Glomerular visceral epithelial cell (primary cell): ENCODE measurements at regions not wholly inside any gene's neighbourhood (a gene's known extent, or its start where the extent isn't known, plus 50 kb on each side); places are given as distances from the start of the nearest gene placed in this dataset.
"Not testable (repeated sequence)": the region's sequence is repeated elsewhere in the genome, so short reads cannot be mapped to it uniquely, and the experiment has no call there.

Experiments
- DNase-seq: peaks from one replicate; pipeline ENCODE4 v3.0.0-alpha.2; 2016; ENCODE audit errors: extremely low spot score

- DNase-seq = no peak
Observed at GRCh38 chr12:78269620-78270019, 438.9 kb downstream of the NAV3 start.

- no peak for DNase-seq
Observed at GRCh38 chr12:78271546-78271945, 440.9 kb downstream of the NAV3 start.

DNA sequence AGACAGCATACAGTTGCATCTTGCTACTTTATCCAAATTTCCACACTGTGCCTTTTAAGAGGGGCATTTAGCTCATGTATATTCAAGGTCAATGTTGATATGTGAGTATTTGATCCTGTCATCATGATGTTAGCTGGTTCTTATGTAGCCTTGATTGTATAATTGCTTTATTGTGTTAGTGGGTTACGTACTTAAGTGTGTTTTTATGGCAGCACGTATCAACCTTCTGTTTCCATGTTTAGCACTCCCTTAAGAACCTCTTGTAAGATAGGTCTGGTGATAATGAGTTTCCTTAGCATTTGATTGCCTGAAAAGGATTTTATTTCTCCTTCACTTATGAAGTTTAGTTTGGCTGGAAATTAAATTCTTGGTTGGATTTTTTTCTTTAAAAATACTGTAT, 445.2 kb downstream of the NAV3 start:
- no peak for DNase-seq

DNA sequence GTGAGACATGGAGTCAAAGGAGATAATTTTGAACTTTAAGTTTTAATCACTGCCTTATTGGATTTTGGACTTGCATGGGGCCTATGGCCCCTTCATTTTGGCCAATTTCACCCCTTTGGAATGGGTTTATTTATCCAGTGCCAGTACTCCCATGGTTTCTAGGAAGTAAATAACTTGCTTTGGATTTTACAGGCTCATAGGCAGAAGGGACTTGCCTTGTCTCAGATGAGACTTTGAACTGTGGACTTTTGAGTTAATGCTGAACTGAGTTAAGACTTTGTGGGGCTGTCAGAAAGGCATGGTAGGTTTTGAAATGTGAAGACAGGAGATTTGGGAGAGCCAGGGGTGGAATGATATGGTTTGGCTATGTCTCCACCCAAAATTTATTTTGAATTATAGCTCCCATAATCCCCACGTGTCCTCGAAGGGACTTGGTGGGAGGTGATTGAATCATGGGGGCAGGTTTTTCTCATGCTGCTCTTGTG, 448.1 kb downstream of the NAV3 start:
- no peak for DNase-seq

DNA sequence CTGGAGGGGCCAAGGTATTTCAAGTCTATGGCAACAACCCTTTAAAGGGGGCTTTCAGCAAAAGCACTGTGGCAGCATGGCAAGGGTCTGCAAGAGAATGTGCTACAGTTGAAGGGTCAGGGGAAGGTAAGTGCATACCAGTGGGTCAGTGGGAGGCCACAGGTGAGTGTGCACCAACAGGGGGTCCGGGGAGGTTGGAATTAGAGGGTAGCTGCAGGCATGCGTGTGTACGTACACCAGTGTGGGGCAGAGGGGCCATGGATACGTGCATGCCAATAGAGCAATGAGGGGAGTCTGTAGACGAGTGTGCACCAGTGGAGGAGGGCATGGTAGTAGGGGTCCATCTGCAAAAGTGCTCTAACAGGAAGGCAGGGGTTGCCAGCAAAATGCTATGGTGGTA, 448.9 kb downstream of the NAV3 start:
- no peak for DNase-seq

DNA sequence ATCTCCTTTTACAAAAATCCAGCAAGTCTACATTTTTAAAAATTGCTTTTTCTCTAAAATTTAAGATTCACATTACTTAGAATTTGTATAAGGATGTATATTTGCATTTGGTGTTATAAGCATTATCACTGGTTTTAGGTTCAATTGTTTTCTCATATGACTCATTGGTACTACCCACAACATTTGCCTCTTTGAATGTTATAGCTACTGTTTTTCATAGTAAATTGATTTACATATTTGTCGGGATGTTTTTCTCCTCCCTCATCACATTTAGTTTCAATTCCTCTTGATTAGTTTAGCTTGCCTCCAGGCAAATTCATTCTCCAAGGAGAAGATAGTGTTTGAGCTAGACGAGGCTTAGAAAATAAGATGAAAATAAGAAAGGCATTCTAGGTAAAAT, 450.4 kb downstream of the NAV3 start:
- not testable (repeated sequence) for DNase-seq

DNA sequence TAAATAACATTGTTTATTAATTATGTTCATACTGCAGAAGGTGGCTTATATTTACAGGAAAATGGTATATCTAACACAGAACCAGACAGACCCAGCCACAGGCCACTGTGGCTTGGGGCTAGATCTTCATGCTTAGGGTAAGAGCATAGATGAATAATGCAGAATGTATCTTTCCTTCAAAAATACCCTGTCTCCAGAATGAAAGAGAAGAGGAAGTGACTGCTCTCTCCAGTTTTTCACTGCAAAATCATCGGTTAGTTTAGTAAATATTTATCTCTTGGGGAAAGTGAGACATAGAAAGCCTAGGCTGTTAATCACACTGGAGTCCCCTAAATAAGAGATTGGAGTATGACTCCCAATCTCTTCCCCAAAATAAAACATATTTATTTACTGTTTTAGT, 453.7 kb downstream of the NAV3 start:
- DNase-seq = no peak

GRCh38 chr12:78290606-78291345, 460.1 kb downstream of the NAV3 start:
- DNase-seq = peak; percentile 46

GRCh38 chr12:78293059-78293686, 462.5 kb downstream of the NAV3 start:
- DNase-seq = no peak

DNA sequence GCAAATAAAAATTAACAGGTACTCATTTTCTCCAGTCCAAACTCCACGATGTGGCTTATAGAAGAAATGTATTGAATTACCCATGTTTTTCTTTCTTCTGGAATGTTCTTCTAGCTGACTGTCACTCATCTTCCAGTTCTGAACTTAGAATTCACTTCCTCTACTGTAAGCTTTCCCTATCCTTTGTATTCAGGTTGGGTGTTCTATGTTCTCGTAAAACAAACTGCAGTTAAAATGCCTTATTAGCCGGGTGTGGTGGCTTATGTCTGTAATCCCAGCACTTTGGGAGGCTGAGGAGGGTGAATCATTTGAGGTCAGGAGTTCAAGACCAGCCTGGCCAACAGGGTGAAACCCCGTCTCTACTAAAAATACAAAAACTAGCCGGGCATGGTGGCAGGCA, 470.6 kb downstream of the NAV3 start:
- not testable (repeated sequence) for DNase-seq

- DNase-seq = no peak
Observed at GRCh38 chr12:78305808-78306207, 475.1 kb downstream of the NAV3 start.

GRCh38 chr12:78306236-78306635, 475.5 kb downstream of the NAV3 start:
- no peak for DNase-seq

GRCh38 chr12:78308701-78309100, 478.0 kb downstream of the NAV3 start:
- no peak for DNase-seq

GRCh38 chr12:78315028-78315427, 484.3 kb downstream of the NAV3 start:
- no peak for DNase-seq

- DNase-seq = no peak
Observed at GRCh38 chr12:78316136-78316535, 485.4 kb downstream of the NAV3 start.

DNA sequence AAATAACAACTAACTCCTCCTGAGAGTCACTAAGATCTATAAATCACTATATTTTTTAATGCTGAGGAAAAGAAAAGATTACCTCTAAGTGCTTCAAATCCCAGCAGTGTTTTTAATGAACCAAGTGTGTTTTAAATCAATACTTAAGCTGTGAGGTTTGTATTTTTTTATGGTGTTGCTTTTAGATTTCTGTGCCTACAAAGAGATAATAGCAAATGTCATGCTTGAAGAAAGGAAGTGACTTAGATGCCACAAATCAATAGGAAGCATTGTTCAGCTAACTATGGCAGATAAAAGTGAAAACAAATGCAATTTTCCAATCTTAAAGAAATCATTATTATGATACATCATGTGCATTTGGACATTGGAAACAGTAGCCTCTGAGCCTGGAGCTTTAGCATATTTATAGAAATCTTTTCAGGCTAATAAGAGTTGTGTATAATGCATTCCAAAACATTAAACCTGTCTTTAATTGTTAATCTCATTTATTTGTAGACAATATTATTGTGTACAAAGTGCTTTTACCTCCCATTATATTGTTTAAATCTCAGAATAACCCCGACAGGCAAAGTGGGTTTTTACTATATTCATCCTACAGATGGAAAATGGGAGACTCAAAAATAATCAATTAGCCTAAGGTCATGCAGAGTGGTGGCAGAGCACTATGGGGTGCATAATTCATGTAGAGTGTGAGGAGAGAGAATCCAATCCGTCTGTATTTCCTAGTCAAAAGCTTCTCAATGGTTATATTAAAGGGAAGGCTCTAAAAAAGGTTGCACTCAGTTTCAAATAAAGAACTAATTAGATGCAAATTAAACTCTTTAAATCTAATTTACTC, 486.2 kb downstream of the NAV3 start:
- no peak for DNase-seq

- no peak for DNase-seq
Observed at GRCh38 chr12:78321696-78322095, 491.0 kb downstream of the NAV3 start.

- DNase-seq = no peak
Observed at GRCh38 chr12:78323226-78323625, 492.5 kb downstream of the NAV3 start.

GRCh38 chr12:78324234-78324633, 493.5 kb downstream of the NAV3 start:
- DNase-seq = no peak

GRCh38 chr12:78328524-78328923, 497.8 kb downstream of the NAV3 start:
- no peak for DNase-seq

- DNase-seq = no peak
Observed at GRCh38 chr12:78330131-78330530, 499.4 kb downstream of the NAV3 start.

DNA sequence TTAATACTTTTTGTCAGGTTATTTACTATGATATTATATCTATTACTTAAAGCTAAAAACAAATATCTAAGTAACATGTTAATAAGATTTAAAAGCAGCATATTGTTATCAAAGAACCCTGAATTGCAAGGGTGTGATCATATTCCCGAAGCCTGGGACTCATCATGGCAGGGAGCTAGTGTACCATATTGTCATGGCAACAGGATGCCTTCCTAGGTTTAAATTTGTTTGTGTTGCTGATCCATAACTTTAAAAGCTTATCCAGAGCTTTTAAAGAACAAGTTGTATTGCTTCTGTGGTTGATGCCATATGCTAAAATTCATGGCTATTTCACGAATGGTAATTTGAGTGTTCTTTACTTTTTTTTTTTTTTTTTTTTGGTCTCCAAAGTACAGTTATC, 500.5 kb downstream of the NAV3 start:
- no peak for DNase-seq

GRCh38 chr12:78331753-78332152, 501.1 kb downstream of the NAV3 start:
- no peak for DNase-seq
